OCI-LY3 (cell line): ENCODE measurements at regions not wholly inside any gene's neighbourhood (a gene's known extent, or its start where the extent isn't known, plus 50 kb on each side); places are given as distances from the start of the nearest gene placed in this dataset.
"Not testable (repeated sequence)": the region's sequence is repeated elsewhere in the genome, so short reads cannot be mapped to it uniquely, and the experiment has no call there.

Source experiments
- H2AFZ ChIP-seq: fragments of 200-600, 300-600 bp; shearing (Covaris generic); 2 replicates; pipeline ENCODE4 v1.6.0; 2014; ENCODE audit warnings: antibody characterized with exemption, low read depth, low read length
- H3K27ac ChIP-seq: fragments of 200-600, 300-600 bp; sonication (generic); 2 replicates; pipeline ENCODE4 v1.5.1; 2014; ENCODE audit warnings: mild to moderate bottlenecking, low read length, moderate library complexity, mixed read lengths
- H3K27me3 ChIP-seq: fragments of 200-600, 300-600 bp; sonication (generic); 2 replicates; pipeline ENCODE4 v1.6.1; 2014; ENCODE audit warnings: low read depth, low read length, mixed read lengths
- H3K36me3 ChIP-seq: fragments of 200-600, 300-600 bp; sonication (generic); replicated peaks from 2 replicates; pipeline ENCODE3; 2014; ENCODE audit warnings: low read depth, low read length, mixed read lengths
- H3K4me1 ChIP-seq: fragments of 300-600, 200-600 bp; sonication (generic); 2 replicates; pipeline ENCODE4 v1.6.1; 2014; ENCODE audit warnings: low read length, mixed read lengths
- H3K4me2 ChIP-seq: fragments of 200-600, 300-600 bp; sonication (generic); 2 replicates; pipeline ENCODE4 v1.6.1; 2014; ENCODE audit warnings: low read length, mixed read lengths
- H3K4me3 ChIP-seq: fragments of 300-600, 200-600 bp; sonication (generic); 2 replicates; pipeline ENCODE4 v1.5.1; 2014; ENCODE audit warnings: antibody characterized with exemption, mild to moderate bottlenecking, low read length, moderate library complexity
- H3K79me2 ChIP-seq: fragments of 300-600, 200-600 bp; shearing (Covaris generic); 2 replicates; pipeline ENCODE4 v1.6.1; 2014; ENCODE audit warnings: mild to moderate bottlenecking, low read length, mixed read lengths
- H3K9ac ChIP-seq: fragments of 300-600, 200-600 bp; shearing (Covaris generic); 2 replicates; pipeline ENCODE4 v1.6.0; 2014; ENCODE audit warnings: mild to moderate bottlenecking, low read length, moderate library complexity
- H3K9me3 ChIP-seq: fragments of 200-600, 300-600 bp; shearing (Covaris generic); 2 replicates; pipeline ENCODE4 v1.6.1; 2014; ENCODE audit warnings: low read length, mixed read lengths; ENCODE audit not compliant: insufficient read depth
- H4K20me1 ChIP-seq: fragments of 200-600, 300-600 bp; sonication (generic); 2 replicates; pipeline ENCODE4 v1.6.1; 2016; ENCODE audit warnings: low read length, mixed read lengths; ENCODE audit not compliant: insufficient read depth
- EZH2phosphoT487 ChIP-seq: fragments of 200-600 bp; shearing (Covaris generic); IDR thresholded peaks from 2 replicates; pipeline ENCODE4 v1.6.1; 2018; ENCODE audit warnings: antibody characterized with exemption, mixed run types, low read depth
- TF ChIP-seq, protein P1 (sequence below): fragments of 200-600, 300-600 bp; sonication (generic); IDR thresholded peaks from 2 replicates; pipeline ENCODE4 v1.5.1; 2014; ENCODE audit warnings: antibody characterized with exemption, low read length, low read depth

DNA sequence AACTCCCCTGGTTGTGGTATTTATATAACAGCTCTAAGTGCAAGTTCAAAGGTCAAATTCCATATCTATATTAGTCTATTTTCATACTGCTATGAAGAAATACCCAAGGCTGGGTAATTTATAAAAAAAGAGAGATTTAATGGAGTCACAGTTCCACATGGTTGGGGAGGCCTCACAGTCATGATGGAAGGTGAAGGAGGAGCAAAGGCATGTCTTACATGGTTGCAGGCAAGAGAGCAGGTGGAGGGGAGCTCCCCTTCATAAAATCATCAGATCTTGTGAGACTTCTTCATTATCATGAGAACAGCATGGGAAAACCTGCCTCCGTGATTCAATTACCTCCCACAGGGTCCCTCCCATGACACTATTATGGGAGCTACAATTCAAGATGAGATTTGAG lies 179.6 kb upstream of the FBXO11 start:
- Histone ChIP-seq H3K79me2 (no peaks in the 10 kb centered on the region), H2AFZ (no peak overlapping the region), H3K4me1 (peaks cover 2% of the 10 kb centered on the region), H3K36me3 (no peaks in the 10 kb centered on the region), H3K4me2 (no peak overlapping the region), H3K4me3 (no peak overlapping the region), H3K27ac (no peak overlapping the region), H3K27me3 (0 out of 2 replicates have a peak, but pooled peaks cover 4% of the 10 kb centered on the region), H4K20me1 (no peaks in the 10 kb centered on the region), H3K9ac (no peak overlapping the region), H3K9me3 (no peaks in the 10 kb centered on the region)
- TF ChIP-seq, protein P1, sequence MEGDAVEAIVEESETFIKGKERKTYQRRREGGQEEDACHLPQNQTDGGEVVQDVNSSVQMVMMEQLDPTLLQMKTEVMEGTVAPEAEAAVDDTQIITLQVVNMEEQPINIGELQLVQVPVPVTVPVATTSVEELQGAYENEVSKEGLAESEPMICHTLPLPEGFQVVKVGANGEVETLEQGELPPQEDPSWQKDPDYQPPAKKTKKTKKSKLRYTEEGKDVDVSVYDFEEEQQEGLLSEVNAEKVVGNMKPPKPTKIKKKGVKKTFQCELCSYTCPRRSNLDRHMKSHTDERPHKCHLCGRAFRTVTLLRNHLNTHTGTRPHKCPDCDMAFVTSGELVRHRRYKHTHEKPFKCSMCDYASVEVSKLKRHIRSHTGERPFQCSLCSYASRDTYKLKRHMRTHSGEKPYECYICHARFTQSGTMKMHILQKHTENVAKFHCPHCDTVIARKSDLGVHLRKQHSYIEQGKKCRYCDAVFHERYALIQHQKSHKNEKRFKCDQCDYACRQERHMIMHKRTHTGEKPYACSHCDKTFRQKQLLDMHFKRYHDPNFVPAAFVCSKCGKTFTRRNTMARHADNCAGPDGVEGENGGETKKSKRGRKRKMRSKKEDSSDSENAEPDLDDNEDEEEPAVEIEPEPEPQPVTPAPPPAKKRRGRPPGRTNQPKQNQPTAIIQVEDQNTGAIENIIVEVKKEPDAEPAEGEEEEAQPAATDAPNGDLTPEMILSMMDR: no peak
- TF ChIP-seq EZH2phosphoT487: no peak

DNA sequence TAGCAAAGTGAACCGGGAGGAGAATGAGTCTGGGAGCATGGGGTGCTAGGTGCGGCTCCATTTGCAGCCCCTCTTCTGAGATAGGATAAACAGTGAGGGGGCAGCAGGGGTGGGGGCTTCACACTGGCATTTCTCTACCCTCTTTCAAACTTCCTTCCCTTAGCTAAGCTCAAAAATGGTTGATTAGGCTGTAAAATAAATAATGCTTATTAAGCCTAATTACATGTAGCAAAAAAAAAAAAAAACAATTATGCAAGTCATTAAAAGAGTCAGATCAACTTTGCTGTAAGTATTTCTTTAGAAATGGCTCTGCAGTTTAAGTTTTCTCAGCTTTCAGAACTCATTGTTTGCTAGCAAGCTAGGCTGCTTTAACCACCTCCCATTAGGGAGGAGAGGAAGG lies 182.7 kb upstream of the FBXO11 start:
- no peaks in the 10 kb centered on the region for H3K9me3 ChIP-seq
- H3K27ac ChIP-seq: no peak overlapping the region
- H3K79me2 ChIP-seq: no peaks in the 10 kb centered on the region
- no peak overlapping the region for H3K9ac ChIP-seq
- no peak overlapping the region for H3K4me2 ChIP-seq
- no peak overlapping the region for H3K4me3 ChIP-seq
- H2AFZ ChIP-seq: no peak overlapping the region
- H3K4me1 ChIP-seq: no peaks in the 10 kb centered on the region
- H3K36me3 ChIP-seq: no peaks in the 10 kb centered on the region
- H4K20me1 ChIP-seq: no peaks in the 10 kb centered on the region
- TF ChIP-seq EZH2phosphoT487: no peak
- TF ChIP-seq, protein P1: no peak
- 0 out of 2 replicates have a peak, but pooled peaks cover 4% of the 10 kb centered on the region for H3K27me3 ChIP-seq

DNA sequence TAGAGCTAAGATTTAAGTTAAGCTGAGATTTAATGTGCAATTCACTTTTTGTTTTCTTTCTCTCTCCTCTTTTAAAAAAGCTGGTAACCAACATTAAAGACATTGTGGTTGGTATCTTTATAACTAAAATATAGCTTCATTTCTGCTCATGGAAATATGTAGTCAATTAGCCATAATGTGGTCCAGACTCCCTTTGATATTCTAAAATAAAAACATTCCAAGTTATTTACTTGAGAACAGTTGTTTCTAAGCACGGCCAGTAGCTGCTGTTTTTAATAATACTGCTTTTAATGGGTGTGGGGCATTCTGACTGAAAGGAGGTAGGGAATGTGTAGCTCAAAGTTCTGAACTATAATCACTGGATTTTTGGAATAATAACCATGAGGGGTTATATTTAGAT lies 183.3 kb upstream of the FBXO11 start:
- Histone ChIP-seq H3K4me1 (no peaks in the 10 kb centered on the region), H3K4me3 (no peak overlapping the region), H3K4me2 (no peak overlapping the region), H3K27ac (no peak overlapping the region), H3K27me3 (0 out of 2 replicates have a peak, but pooled peaks cover 4% of the 10 kb centered on the region), H4K20me1 (no peaks in the 10 kb centered on the region), H3K36me3 (no peaks in the 10 kb centered on the region), H3K9me3 (no peaks in the 10 kb centered on the region), H2AFZ (no peak overlapping the region), H3K79me2 (no peaks in the 10 kb centered on the region), H3K9ac (no peak overlapping the region)
- TF ChIP-seq EZH2phosphoT487: no peak
- TF ChIP-seq, protein P1: no peak

DNA sequence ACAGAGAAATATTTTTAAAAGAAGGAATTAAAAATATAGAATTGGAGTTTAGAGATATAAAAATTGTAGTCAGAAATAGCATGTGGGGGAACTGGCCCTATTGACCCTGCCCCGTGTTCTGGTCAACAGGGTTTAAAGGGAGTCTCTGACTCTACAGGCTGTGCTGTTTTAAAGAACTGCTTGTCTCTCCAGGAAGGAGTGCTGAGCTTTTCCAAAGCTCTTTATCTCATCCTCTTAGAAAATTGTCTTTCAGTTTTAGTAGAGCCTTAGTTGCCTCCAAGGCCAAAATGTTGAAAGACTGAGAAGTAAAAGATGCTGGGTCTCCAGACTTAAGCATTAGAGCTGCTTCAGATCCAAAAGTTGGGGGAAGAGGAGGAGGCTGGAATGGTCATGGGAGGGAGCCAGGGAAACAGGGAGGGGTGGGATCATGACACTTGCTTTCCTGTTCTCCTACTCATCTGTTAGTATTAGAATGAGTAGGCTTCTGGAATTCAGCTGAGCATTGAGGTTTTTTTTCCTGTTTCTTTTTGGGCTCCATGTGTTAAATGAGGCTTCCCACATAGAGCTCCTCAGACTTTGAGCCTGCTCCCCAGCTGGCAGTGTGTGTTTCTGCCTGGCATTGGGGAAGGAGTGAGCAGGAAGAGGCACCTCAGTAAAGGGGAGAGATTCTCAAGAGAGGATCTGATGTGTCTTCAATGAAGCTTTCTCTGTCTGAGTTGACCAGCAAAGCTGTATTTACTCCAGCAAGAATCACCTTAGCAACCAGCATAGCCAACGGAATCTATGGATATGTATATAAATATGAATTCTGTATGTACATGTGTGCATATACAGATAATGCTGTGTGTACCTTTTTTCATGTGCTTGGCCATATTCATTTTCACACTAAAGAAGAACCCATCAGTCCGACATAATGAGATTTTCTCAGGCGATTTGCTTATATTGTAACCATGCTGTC lies 186.8 kb upstream of the FBXO11 start:
- no peaks in the 10 kb centered on the region for H4K20me1 ChIP-seq
- no peaks in the 10 kb centered on the region for H3K9me3 ChIP-seq
- H2AFZ ChIP-seq: no peak overlapping the region
- H3K9ac ChIP-seq: no peak overlapping the region
- H3K4me1 ChIP-seq: no peaks in the 10 kb centered on the region
- TF ChIP-seq, protein P1: no peak
- TF ChIP-seq EZH2phosphoT487: no peak
- H3K79me2 ChIP-seq: no peaks in the 10 kb centered on the region
- no peak overlapping the region for H3K4me3 ChIP-seq
- no peak overlapping the region for H3K27ac ChIP-seq
- no peaks in the 10 kb centered on the region for H3K36me3 ChIP-seq
- 0 out of 2 replicates have a peak, but pooled peaks cover 4% of the 10 kb centered on the region for H3K27me3 ChIP-seq
- H3K4me2 ChIP-seq: no peak overlapping the region

DNA sequence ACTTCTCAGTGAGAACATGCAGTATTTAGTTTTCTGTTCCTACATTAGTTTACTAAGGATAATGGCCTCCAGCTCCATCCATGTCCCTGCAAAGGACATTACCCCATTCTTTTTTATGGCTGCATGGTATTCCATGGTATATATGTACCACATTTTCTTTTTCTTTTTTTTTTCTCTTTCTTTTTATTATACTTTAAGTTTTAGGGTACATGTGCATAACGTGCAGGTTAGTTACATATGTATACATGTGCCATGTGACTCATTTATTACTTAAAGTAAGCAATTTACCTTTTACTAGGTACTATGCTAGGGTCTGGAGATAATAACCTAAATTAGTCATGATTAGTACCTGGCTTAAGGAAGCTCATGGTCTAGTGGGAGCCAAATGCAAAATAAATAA lies 190.5 kb upstream of the FBXO11 start:
- H3K36me3 ChIP-seq, H2AFZ ChIP-seq, H4K20me1 ChIP-seq, H3K4me1 ChIP-seq, H3K27ac ChIP-seq, H3K79me2 ChIP-seq, H3K4me2 ChIP-seq, H3K9ac ChIP-seq, H3K4me3 ChIP-seq, H3K9me3 ChIP-seq, H3K27me3 ChIP-seq: not testable (repeated sequence)
